ENCODE measurements at regions not wholly inside any gene's neighbourhood (a gene's known extent, or its start where the extent isn't known, plus 50 kb on each side); places are given as distances from the start of the nearest gene placed in this dataset.

DNA sequence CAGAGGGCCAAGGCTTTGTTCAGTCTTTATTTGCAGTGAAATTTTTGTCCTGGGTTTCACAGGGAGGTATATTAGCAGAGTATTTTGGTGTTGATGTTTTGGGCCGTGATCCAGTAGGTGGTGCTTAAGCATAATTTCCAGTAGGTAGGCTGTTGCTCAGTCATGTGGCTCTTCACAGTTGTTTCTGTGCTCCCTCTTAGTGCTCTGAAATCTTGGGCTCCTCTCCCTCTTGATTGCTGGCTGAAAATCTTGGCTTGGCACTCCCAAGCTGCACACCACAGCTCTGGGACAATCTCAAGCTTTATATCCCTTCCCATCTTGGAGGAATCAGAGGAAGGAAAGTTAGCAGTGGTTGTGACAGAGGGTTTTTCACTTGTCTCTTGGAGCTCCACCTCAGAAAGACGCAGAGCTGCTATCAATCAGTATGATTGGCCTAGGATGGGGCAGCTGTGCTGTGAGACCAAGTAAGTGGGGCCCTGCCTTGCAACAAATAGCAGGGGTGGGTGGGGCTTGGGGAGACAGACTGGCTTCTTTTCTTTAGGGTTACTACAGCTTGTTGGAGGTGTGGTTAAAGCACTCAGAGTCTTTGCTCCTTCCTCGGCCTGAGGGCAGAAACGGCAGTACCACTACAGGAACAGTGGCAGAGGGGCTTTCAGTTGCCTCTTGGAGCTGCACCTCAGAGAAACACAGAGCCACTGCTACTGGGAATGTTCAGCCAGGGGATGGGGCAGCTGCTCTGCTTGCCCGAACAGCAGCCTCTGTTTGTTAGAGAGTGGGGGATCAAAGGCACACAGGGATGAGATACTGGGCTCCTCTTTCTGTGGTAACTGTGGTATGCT is 627.0 kb downstream of the SI start:
- DNase-seq: no peak
- no peaks in the 10 kb centered on the region for H3F3A ChIP-seq (replicated peaks; ENCODE audit: insufficient read depth)
- no peaks in the 10 kb centered on the region for H3K36me3 ChIP-seq (replicated peaks in 1 of 2; ENCODE audit: control insufficient read depth in 1 of 2, insufficient read depth in 2 of 2, low read length in 1 of 2)
- H2AFZ ChIP-seq (ENCODE audit: low read depth): no peak overlapping the region
- no peaks in the 10 kb centered on the region for H3K9me2 ChIP-seq
- TF ChIP-seq REST (IDR thresholded peaks at IDR 0.05; ENCODE audit: low read depth, low read length): no peak
- TF ChIP-seq EZH2phosphoT487 (IDR thresholded peaks at IDR 0.05; ENCODE audit: borderline replicate concordance, low read depth): no peak
- no peak for TF ChIP-seq POLR2AphosphoS5 (IDR thresholded peaks at IDR 0.05; ENCODE audit: low read depth, low read length)
- no peak for TF ChIP-seq RCOR1 (IDR thresholded peaks at IDR 0.05; ENCODE audit: low read length)
- TF ChIP-seq, protein P1, sequence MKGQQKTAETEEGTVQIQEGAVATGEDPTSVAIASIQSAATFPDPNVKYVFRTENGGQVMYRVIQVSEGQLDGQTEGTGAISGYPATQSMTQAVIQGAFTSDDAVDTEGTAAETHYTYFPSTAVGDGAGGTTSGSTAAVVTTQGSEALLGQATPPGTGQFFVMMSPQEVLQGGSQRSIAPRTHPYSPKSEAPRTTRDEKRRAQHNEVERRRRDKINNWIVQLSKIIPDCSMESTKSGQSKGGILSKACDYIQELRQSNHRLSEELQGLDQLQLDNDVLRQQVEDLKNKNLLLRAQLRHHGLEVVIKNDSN (IDR thresholded peaks at IDR 0.05; ENCODE audit: borderline replicate concordance, low read depth): no peak
- no peak for TF ChIP-seq CHD2 (IDR thresholded peaks at IDR 0.05; ENCODE audit: low read length, partially characterized antibody)
- no peak for TF ChIP-seq GABPA (IDR thresholded peaks at IDR 0.05; ENCODE audit: low read depth)
- TF ChIP-seq, protein P2, sequence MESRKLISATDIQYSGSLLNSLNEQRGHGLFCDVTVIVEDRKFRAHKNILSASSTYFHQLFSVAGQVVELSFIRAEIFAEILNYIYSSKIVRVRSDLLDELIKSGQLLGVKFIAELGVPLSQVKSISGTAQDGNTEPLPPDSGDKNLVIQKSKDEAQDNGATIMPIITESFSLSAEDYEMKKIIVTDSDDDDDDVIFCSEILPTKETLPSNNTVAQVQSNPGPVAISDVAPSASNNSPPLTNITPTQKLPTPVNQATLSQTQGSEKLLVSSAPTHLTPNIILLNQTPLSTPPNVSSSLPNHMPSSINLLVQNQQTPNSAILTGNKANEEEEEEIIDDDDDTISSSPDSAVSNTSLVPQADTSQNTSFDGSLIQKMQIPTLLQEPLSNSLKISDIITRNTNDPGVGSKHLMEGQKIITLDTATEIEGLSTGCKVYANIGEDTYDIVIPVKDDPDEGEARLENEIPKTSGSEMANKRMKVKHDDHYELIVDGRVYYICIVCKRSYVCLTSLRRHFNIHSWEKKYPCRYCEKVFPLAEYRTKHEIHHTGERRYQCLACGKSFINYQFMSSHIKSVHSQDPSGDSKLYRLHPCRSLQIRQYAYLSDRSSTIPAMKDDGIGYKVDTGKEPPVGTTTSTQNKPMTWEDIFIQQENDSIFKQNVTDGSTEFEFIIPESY (IDR thresholded peaks at IDR 0.05; ENCODE audit: borderline replicate concordance, low read depth): no peak
- no peak for TF ChIP-seq SMC3 (IDR thresholded peaks at IDR 0.05; ENCODE audit: low read depth, low read length)
- no peak for TF ChIP-seq FOXM1 (IDR thresholded peaks at IDR 0.05; ENCODE audit: low read depth)
- no peak for TF ChIP-seq TCF12 (IDR thresholded peaks at IDR 0.05)
- TF ChIP-seq ELF1 (IDR thresholded peaks at IDR 0.05): no peak
- TF ChIP-seq YY1 (IDR thresholded peaks at IDR 0.05; ENCODE audit: low read depth): no peak
- no peak for TF ChIP-seq EP300 (IDR thresholded peaks at IDR 0.05; ENCODE audit: borderline replicate concordance in 1 of 2, low read depth in 1 of 2, low read length in 1 of 2)
- TF ChIP-seq, protein P3, sequence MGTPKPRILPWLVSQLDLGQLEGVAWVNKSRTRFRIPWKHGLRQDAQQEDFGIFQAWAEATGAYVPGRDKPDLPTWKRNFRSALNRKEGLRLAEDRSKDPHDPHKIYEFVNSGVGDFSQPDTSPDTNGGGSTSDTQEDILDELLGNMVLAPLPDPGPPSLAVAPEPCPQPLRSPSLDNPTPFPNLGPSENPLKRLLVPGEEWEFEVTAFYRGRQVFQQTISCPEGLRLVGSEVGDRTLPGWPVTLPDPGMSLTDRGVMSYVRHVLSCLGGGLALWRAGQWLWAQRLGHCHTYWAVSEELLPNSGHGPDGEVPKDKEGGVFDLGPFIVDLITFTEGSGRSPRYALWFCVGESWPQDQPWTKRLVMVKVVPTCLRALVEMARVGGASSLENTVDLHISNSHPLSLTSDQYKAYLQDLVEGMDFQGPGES (IDR thresholded peaks at IDR 0.05; ENCODE audit: low read depth, low read length): no peak
- TF ChIP-seq TEAD4 (IDR thresholded peaks at IDR 0.05; ENCODE audit: borderline replicate concordance, insufficient read depth): no peak
- TF ChIP-seq FOXJ3 (CRISPR knock-in tag; IDR thresholded peaks at IDR 0.05): no peak
- H3K4me2 ChIP-seq: no peak overlapping the region
- no peak overlapping the region for H3K4me3 ChIP-seq (ENCODE audit: low read depth in 2 of 2, low read length in 1 of 2)
- WGBS (ENCODE audit: low lambda C conversion rate): 21% methylated on average over 4 of the region's 5 CpGs
- no peaks in the 10 kb centered on the region for H3K4me1 ChIP-seq (ENCODE audit: control insufficient read depth in 1 of 2, insufficient read depth in 2 of 2, low read depth in 1 of 2, low read length in 1 of 2)
- CTCF ChIA-PET: no interaction called here
- no peaks in the 10 kb centered on the region for H3K79me2 ChIP-seq (ENCODE audit: insufficient read depth)
- H4K20me1 ChIP-seq (ENCODE audit: insufficient read depth): no peaks in the 10 kb centered on the region
- no peak overlapping the region for H3K27ac ChIP-seq (ENCODE audit: low read depth in 2 of 2, low read length in 1 of 2)
- H3K27me3 ChIP-seq (ENCODE audit: insufficient read depth): no peaks in the 10 kb centered on the region
- POLR2A ChIA-PET: no interaction called here
- no peaks in the 10 kb centered on the region for H3K9me3 ChIP-seq
- H3K9ac ChIP-seq: no peak overlapping the region

Measured in SK-N-SH (cell line).